Motor neuron (in vitro differentiated cells): ENCODE measurements at regions not wholly inside any gene's neighbourhood (a gene's known extent, or its start where the extent isn't known, plus 50 kb on each side); places are given as distances from the start of the nearest gene placed in this dataset.
A peak's percentile ranks its signal among the peaks of the same experiment; 100 is the strongest.
"Not testable (repeated sequence)": the region's sequence is repeated elsewhere in the genome, so short reads cannot be mapped to it uniquely, and the experiment has no call there.

Experiments used
- ATAC-seq, 8 experiments: fragments of 200-7000 bp; cut with Tn5 transposase; replicated peaks in 6 of 8; 2 replicates each; pipeline ENCODE4 v1.8.0; 2021; ENCODE audit warnings: mild to moderate bottlenecking in 8 of 8, moderate library complexity in 8 of 8
- H3K27ac ChIP-seq, 2 donors: fragments of 250-450 bp; sonication (Bioruptor Pico); 2 replicates each; pipeline ENCODE4 v1.9.0; 2021; ENCODE audit warnings: antibody characterized with exemption in 2 of 2, mild to moderate bottlenecking in 2 of 2, moderate library complexity in 1 of 2
- H3K4me1 ChIP-seq, 2 donors: fragments of 250-450 bp; sonication (Bioruptor Pico); replicated peaks in 1 of 2; 2 replicates each; pipeline ENCODE4 v1.6.1; 2021; ENCODE audit warnings: antibody characterized with exemption in 2 of 2, mild to moderate bottlenecking in 2 of 2, moderate library complexity in 1 of 2
- H3K4me3 ChIP-seq, 5 donors: fragments of 250-450 bp; sonication (Bioruptor Pico); 2 replicates each; pipeline ENCODE4 v1.9.0; 2021; ENCODE audit warnings: antibody characterized with exemption in 5 of 5, mild to moderate bottlenecking in 5 of 5, moderate library complexity in 4 of 5
- WGBS, 10 experiments: fragments of 450-650 bp; shearing (Covaris generic); methylation state at CpG; one replicate each; pipeline ENCODE4 v1.0.0; 2022; 5-methylcytosine and 5-hydroxymethylcytosine counted together
- in situ Hi-C, 9 experiments: fragments of 400-800 bp; cut with MboI; loops; one replicate each; pipeline ENCODE4 v1.15.0; 2021; ENCODE audit warnings: low sequenced_read_pairs in 9 of 9, low pct_unique_long_range_greater_than_20kb in 2 of 9; ENCODE audit not compliant: unreplicated experiment in 9 of 9

DNA sequence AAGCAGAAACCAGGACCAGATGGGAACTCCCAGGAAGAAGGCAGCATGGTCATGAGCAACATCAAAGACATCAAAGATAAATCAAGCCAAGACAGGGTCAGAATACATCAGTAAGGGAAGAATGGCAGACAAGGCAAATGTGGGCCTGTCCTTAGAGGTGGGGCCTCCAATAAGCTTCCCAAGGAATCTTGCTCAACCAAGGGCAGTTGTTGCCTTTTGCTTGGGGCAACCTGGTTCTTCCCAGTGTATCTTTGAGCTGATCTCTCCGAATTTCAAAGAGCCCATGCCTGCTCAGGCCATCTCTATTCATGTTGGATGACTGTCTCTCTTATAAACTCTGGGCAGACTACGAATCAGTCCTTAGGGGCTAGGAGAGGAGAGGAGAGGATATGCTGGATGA is 68.4 kb upstream of the HABP2 start:
- no peak for ATAC-seq
- no peaks in the 10 kb centered on the region for H3K4me1 ChIP-seq
- in situ Hi-C loops, result no loop called here
- H3K4me3 ChIP-seq, result no peak overlapping the region
- WGBS, 10 experiments, result 0 to 66% (median 40%) methylated on average over 1 to 2 of the region's 2 CpGs; no CpG with 5 or more reads in 3 of the 10 experiments
- H3K27ac ChIP-seq, result no peak overlapping the region

DNA sequence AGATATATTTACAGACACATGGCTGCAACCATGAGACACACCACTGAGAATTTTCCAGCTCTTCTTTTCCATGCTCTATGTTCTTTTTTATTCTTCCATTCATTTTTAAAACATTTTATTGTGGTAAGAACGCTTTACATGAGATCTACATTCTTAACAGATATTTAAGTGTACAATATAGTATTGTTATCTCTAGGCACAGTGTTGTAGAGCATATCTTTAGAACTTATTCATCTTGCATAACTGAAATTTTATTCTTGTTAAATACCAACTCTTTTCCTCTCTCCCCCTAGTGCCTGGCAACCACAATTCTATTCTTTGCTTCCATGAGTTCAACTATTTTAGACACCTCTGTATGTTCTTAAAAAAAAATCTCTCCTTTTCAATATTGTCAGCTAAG is 67.1 kb upstream of the HABP2 start:
- 0 to 100% (median 70%) methylated on average over 1 of the region's 1 CpG; no CpG with 5 or more reads in 1 of the 10 experiments for WGBS, 10 experiments
- in situ Hi-C loops, result no loop called here
- no peaks in the 10 kb centered on the region for H3K4me1 ChIP-seq
- H3K4me3 ChIP-seq, result no peak overlapping the region
- no peak overlapping the region for H3K27ac ChIP-seq
- peak in 1 of 8 experiments; percentile 19 for ATAC-seq

DNA sequence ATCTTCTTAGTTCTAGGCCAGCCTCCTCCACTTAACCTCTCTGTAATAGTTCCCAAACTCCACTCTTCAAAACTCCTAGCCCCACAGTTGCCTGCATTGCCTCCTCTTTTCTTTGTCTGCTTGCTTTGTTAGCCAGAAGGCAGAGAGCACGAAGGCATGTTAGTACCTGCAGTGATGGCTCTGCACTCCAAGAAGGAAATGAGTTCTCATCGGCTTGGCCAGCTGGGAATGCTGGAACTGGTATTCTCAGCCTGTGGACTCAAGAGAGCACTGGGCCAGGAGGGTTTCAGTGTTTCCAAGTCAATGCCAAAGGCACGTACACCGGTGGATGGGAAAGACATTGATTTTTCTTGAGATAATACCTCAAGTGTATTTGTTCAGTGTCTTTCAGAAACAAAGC is 66.3 kb upstream of the HABP2 start:
- H3K4me3 ChIP-seq, result no peak overlapping the region
- no peaks in the 10 kb centered on the region for H3K4me1 ChIP-seq
- ATAC-seq, result no peak
- 40 to 100% (median 86%) methylated on average over 1 to 4 of the region's 4 CpGs; no CpG with 5 or more reads in 1 of the 10 experiments for WGBS, 10 experiments
- in situ Hi-C loops, result no loop called here
- H3K27ac ChIP-seq, result no peak overlapping the region

DNA sequence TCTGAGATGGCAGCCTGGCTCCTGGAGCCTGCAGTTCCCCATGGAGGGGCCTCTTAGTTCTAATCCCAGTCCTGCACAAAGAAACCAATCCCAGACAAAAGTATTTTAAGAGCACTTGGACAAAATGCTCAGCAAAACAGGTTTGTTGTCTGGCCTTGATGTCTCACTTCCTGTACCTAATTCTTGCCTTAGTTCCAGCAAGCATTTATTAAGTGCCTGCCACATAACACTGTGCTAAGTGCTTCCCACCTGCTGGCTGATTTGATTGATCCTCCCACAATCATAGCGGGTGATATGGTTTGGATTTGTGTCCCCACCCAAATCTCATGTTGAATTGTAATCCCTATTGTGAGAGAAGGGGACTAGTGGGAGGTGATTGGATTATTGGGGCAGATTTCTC is 65.7 kb upstream of the HABP2 start:
- WGBS, 10 experiments, result 29 to 100% (median 88%) methylated on average over 1 of the region's 1 CpG; no CpG with 5 or more reads in 4 of the 10 experiments
- Histone ChIP-seq H3K4me3 (no peak overlapping the region), H3K4me1 (no peaks in the 10 kb centered on the region), H3K27ac (no peak overlapping the region)
- in situ Hi-C loops, result no loop called here
- no peak for ATAC-seq

DNA sequence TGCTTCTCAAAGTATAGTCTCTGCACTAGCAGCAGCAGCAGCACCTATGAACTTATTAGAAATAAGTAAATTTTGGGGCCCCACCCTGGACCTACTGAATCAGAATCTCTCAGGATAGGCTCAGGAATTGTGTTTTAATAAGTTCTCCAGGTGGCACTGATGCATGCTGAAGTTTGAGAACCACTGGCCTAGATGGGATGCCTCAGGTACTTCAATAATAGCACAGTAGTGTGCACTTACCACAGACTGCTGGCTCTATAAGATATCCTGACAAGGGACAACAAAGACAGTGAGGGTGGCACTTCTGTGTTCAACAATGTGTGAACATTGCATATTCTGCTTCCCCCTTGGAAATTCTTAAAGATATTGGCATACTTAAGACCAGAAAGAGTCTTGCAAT is 64.7 kb upstream of the HABP2 start:
- Histone ChIP-seq H3K4me1 (peaks cover 0 to 5% of the 10 kb centered on the region in 2 donors), H3K27ac (no peak overlapping the region), H3K4me3 (no peak overlapping the region)
- in situ Hi-C loops, result no loop called here
- no peak for ATAC-seq

DNA sequence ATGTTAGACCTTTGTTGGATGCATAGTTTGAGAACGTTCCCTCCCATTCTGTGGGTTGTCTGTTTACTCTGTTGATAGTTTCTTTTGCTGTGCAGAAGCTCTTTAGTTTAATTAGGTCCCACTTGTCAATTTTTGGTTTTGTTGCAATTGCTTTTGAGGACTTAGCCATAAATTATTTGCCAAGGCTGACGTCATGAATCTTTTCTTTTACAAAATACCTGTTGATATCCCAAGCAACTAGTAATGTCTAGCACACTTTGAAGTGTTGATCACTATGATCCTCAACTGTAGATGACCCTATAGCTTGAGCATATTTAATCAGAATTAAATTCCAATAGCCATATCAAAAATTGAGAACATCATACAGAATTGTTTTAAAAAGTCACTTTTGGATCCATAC is 63.3 kb upstream of the HABP2 start:
- H3K4me1 ChIP-seq, in situ Hi-C loops, ATAC-seq, H3K27ac ChIP-seq, H3K4me3 ChIP-seq: not testable (repeated sequence)
- 0 to 86% (median 33%) methylated on average over 1 to 2 of the region's 2 CpGs; no CpG with 5 or more reads in 1 of the 10 experiments for WGBS, 10 experiments

DNA sequence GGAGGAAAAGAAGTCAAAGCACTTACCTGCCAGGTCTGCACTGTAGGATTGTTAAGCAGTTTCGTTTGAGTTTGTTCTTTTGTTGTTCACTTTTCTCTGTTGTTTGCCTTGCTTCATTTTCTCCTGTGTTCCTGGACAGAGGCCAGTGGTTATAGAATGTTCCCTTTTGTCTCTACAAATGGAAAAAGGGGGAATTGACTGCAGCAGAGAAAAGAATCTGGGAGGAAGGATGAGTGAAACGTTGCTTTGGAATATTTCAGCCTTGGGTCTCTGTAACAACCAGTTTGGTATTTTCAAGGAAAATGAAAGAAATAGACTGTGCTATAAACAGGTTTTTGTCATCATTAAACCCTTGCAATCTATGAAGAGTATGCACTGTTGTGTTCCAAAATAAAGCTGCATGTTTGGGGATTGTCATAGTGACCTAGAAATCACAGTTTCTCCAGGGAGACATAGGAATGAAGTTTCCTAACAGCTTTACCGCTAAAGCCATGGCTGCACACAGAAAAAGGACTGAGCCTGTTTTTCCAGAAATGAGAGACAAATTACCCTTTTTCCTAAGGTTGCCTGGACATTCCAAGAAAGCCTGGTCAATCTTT is 60.8 kb upstream of the HABP2 start:
- ATAC-seq, result peak in 3 of 8 experiments; percentile 71 to 90 (median 73)
- no peak overlapping the region for H3K27ac ChIP-seq
- in situ Hi-C loops, result no loop called here
- H3K4me1 ChIP-seq, result peaks cover 0 to 15% of the 10 kb centered on the region in 2 donors
- 0 to 79% (median 45%) methylated on average over 1 to 3 of the region's 3 CpGs for WGBS, 10 experiments
- H3K4me3 ChIP-seq, result no peak overlapping the region

DNA sequence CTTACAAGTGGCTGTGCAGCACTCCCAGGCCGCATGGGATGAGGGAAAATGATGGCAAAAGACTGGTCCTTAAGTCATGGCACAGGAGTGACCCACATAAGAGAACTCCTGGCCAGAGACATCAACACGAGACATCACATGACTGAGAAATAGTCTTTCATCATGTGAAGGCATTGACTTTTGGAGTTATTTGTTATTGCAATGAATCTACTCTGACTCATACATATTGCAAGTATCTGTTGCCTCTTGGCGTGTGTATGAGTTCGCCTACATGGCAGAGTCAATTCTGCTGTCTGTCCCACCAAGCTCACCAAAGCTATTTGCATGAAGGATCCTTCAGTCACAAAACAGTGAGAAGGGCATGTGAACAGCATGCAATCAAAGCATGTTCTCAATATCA is 59.7 kb upstream of the HABP2 start:
- peak in 2 of 8 experiments; percentile 42 to 44 for ATAC-seq
- in situ Hi-C loops, result no loop called here

DNA sequence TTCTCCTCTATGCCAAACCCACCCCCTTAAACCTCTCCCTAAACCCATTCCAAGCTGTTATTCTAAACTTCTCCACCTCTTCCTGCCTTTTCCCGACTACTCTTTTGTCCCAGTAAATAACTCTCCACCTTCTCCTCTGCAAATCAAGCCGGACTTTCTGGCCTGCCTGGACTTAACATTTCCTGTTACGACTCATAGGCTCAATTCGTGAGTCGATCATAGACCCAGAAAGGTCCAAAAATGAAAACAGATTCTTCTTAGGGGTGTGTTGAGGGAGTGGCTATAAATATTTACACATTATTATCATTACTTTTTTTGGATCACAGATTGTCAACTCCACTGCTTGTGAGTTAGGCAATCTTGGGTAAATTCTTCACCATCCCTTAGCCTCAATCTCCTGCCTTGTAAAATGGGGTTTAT is 59.0 kb upstream of the HABP2 start:
- in situ Hi-C loops, result no loop called here
- Histone ChIP-seq H3K27ac (no peak overlapping the region), H3K4me1 (peaks cover 0 to 15% of the 10 kb centered on the region in 2 donors), H3K4me3 (no peak overlapping the region)
- ATAC-seq, result peak in 3 of 8 experiments; percentile 64 to 76 (median 71)
- 0 to 95% (median 44%) methylated on average over 1 to 5 of the region's 5 CpGs; no CpG with 5 or more reads in 2 of the 10 experiments for WGBS, 10 experiments

More for the DNA sequence above, 59.7 kb upstream of the HABP2 start:
- Histone ChIP-seq H3K27ac (no peak overlapping the region), H3K4me3 (no peak overlapping the region), H3K4me1 (peaks cover 0 to 15% of the 10 kb centered on the region in 2 donors)
- WGBS, 10 experiments, result 56 to 100% (median 100%) methylated on average over 1 to 2 of the region's 4 CpGs; no CpG with 5 or more reads in 5 of the 10 experiments

DNA sequence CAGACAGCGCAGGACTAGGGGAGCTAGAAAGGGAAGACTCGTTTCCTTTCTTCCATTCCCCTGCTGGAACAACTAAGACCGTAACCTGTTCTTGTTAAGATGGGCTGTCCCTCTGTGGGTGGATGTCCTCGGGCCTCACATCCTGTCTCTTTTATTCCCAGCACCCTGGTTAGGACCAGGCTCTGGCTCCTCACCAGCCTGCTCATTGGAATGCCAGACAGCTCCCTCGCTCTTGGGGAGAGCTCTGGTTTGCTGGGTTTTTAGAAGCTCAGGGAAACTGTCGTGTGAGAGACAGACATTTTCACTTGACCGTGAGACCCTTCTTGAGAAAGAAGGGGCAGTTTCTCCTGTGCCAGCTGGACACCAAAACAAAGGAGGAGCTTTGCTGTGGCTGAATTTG is 58.1 kb upstream of the HABP2 start:
- no peak for ATAC-seq

DNA sequence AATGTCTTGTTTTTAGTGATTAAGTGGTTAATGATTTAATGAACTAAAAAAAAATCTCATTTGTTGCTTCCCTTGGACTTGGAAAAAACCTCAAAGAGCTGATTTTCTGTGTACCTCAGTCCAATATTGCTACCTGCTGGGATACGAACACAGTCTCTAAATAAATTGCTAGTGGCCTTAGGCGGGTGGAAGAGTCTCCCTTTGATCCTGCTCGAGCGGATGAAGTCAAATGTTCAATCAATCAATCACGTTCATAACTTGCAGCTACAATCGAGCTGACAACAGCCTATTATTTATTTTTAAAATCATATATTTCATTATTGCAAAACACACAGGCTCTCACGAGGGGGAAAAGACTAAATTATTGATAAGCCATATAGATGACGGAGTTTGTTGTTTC is 57.3 kb upstream of the HABP2 start:
- Histone ChIP-seq H3K27ac (no peak overlapping the region), H3K4me1 (peaks cover 0 to 15% of the 10 kb centered on the region in 2 donors), H3K4me3 (no peak overlapping the region)
- WGBS, 10 experiments, result 51 to 100% (median 79%) methylated on average over 2 to 8 of the region's 8 CpGs; no CpG with 5 or more reads in 1 of the 10 experiments
- ATAC-seq, result no peak
- in situ Hi-C loops, result no loop called here

More for the DNA sequence above, 58.1 kb upstream of the HABP2 start:
- H3K4me3 ChIP-seq, result no peak overlapping the region
- WGBS, 10 experiments, result 0 to 100% (median 80%) methylated on average over 1 to 4 of the region's 7 CpGs; no CpG with 5 or more reads in 1 of the 10 experiments
- H3K27ac ChIP-seq, result no peak overlapping the region
- in situ Hi-C loops, result no loop called here
- peaks cover 0 to 15% of the 10 kb centered on the region in 2 donors for H3K4me1 ChIP-seq

DNA sequence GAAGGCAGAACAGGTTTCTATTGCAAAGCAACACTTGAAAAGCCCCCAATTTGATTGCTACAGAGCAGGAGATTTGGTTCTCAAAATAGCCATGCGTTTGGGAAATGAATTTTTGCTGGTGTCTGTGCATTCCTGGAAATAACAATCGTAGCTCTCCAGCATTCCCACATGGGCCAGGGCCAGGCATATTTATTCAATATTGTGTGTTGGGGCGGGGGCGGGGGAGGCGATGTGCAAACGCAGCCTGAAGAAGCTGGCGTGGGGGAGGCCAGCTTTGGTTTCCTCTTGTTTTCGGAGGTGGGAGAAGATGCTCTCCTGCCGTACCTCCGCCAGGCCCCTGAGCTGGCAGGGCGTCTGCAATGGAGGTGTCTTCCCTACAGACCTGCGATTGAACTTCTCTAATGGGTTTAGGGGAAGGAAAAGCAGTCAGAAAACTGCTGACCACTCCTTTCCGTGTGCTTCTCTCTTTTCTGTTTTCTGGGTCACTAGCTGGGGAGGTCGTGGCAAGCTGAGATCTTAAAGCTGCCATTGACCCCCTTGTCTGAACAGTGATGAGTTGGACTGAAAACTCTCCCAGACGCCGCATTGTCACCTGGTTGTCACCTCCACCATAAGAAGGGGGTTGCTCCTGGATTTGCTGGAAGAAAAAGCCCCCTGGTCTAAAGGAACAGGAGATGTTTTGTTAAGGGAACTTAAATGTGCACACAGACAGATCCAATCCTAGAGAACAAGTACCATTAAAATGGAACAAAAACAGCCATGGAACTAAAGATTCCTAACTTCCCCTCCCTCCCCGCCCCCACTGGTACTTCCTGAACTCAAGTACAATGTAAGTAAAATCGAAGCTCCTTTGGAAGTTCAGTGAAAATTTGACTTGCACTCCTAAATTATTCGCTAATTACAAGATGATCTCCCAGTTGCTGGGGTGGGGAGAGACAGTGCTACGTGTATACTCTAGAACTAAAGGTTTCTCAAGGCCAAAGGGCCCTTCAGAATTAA is 56.4 kb upstream of the HABP2 start:
- H3K27ac ChIP-seq, result no peak overlapping the region
- 0 to 86% (median 78%) methylated on average over 3 to 9 of the region's 20 CpGs; no CpG with 5 or more reads in 2 of the 10 experiments for WGBS, 10 experiments
- peaks cover 0 to 15% of the 10 kb centered on the region in 2 donors for H3K4me1 ChIP-seq
- peak in 2 of 8 experiments; percentile 19 to 75 for ATAC-seq
- H3K4me3 ChIP-seq, result no peak overlapping the region
- in situ Hi-C loops, result no loop called here

DNA sequence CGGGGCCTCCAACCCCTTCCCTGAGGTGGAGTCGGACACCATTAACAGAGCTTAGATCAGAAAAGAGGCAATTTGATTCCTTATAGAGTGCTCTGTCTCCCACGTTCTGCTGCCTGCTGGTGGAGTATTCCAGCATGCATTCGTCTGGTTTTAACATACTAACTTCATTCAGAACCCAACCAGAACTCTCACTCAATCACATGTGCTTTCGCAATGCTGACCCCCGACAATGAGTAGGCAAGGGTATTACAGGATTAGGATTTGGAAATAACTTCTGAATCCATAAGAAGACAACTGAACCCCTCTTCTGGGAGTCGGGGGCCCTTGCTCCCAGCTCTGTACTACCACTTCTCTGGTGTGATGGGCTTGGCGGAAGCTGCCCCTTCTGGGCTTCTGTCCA is 55.7 kb upstream of the HABP2 start:
- H3K27ac ChIP-seq, result no peak overlapping the region
- in situ Hi-C loops, result no loop called here
- WGBS, 10 experiments, result 20 to 78% (median 54%) methylated on average over 2 to 8 of the region's 8 CpGs; no CpG with 5 or more reads in 3 of the 10 experiments
- ATAC-seq, result no peak
- H3K4me1 ChIP-seq, result peaks cover 0 to 15% of the 10 kb centered on the region in 2 donors
- H3K4me3 ChIP-seq, result no peak overlapping the region
